WI38 (cell line): ENCODE measurements at regions not wholly inside any gene's neighbourhood (a gene's known extent, or its start where the extent isn't known, plus 50 kb on each side); places are given as distances from the start of the nearest gene placed in this dataset.

ENCODE experiments used
- H3K4me3 ChIP-seq: 2 replicates; pipeline ENCODE4 v1.5.1; 2011; ENCODE audit warnings: low read depth, mild to moderate bottlenecking, control low read depth, low read length
- CTCF ChIP-seq: IDR thresholded peaks from 2 replicates; pipeline ENCODE4 v1.5.1; 2012; ENCODE audit warnings: low read depth, mild to moderate bottlenecking, control low read depth, low read length

DNA sequence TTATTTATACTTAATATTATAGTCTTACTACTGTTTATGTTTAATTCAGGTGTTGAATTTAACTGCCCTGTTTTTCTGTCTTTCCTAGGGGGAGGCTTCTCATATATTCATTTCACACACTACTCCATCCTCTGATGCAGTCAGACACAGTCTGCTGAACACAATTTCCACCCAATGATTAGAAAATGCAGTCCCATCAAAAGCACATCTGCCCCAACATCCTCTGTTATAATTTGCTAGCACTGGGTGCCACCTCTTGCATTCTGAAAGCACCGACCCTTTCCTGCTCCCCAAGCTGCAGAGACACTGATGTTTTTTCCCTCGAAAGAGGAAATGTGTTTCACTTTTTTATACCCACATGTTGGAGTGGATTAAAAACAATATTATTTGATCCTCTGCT lies 474.7 kb downstream of the PID1 start:
- TF ChIP-seq CTCF, result no peak
- no peak overlapping the region for H3K4me3 ChIP-seq

DNA sequence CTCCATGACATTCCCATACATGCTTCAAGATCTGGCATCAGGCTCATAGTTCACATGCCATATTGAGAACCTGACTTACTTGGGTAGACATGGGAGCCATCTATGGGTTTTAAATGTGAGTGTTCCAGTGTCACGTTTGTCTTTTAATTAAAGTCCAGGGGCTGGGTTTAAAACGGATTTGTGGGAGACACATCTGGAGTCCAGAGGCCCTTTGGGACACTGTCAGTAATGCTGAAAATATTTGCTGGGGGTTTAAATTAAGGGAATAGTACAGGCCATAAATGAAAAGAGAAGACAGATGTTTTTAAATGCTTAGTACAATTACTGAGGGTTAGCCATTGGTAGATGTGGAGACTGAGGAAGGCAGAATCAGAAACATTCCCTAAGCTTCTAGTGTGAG lies 478.0 kb downstream of the PID1 start:
- TF ChIP-seq CTCF, result no peak
- no peak overlapping the region for H3K4me3 ChIP-seq

DNA sequence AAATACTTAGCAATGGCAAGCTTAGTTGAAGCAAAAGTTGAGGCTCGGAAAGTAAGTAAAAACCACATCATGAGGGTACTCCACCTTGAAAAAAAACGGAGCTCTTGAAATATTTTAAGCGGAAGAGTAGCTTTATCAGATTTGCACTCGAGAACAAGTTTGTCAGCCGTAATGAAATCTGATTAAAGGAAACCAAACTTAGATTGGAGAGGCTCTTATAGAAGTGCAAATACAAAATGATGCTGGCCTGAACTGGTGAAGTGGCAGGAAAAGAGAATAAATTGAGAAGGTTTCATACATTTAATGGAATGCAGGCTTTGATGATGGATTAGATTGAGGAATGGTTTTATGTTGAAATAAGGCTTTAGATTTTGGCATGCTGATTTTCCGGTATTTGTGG lies 484.2 kb downstream of the PID1 start:
- TF ChIP-seq CTCF, result no peak
- H3K4me3 ChIP-seq, result no peak overlapping the region

DNA sequence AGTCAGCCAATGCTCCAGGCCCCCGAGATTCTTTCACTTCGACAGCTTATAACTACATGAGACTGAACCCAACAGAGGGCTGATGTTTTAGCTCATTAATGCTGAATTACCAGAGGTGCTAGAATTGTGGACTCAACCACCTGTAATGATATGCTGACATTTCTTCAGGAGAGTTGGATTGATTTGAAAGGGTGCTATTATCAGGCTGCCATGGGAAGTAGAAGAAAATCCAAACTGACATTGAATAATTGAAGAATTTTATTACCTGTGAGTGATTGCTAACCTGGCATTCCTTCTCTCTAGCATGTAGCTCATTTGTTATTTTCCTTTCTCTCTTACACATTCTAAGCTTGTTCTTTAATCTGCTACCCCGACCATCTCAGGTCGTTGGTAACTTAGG lies 488.8 kb downstream of the PID1 start:
- TF ChIP-seq CTCF, result no peak
- H3K4me3 ChIP-seq, result no peak overlapping the region

GRCh38 chr2:228777855-228778355 lies 493.2 kb downstream of the PID1 start:
- no peak for TF ChIP-seq CTCF
- H3K4me3 ChIP-seq, result no peak overlapping the region

DNA sequence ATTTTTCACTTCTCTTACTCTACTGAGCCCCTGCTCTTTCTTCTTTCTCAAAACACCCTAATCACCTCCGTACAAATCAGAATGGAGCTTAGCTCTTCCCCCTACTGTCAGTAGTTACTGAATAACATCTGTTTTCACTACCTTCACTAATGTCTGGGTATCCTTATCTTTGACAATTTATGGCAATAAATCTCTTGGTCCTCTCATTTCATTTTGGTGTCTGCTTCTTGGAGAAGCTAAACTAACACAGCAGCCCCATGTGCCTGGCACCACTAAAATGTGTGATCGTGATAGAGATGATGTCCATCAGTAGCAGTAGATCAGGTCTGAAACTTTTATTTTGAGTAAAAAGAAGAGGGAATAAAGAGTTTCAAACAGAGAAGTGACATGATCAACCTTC lies 496.5 kb downstream of the PID1 start:
- TF ChIP-seq CTCF, result no peak
- H3K4me3 ChIP-seq, result no peak overlapping the region

DNA sequence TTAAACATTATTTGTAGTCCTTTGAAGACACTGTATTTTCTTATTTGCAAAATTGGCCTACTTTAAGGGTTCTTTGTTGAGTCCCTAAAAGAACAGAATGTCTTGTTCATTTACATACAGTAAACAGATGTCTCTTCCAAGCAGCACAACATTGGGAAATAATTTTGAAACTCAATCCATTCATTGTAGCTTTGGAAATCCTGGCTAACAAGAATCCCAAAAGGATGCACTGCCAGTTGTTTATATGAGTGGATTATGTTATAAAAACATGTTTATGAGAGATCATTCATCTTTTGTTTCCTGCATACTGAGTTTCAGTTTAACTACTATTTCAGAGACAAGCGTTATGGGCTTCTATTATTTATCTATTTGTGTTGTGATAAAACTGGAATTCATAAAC lies 499.3 kb downstream of the PID1 start:
- no peak overlapping the region for H3K4me3 ChIP-seq
- no peak for TF ChIP-seq CTCF
